ENCODE measurements at regions not wholly inside any gene's neighbourhood (a gene's known extent, or its start where the extent isn't known, plus 50 kb on each side); places are given as distances from the start of the nearest gene placed in this dataset.

DNA sequence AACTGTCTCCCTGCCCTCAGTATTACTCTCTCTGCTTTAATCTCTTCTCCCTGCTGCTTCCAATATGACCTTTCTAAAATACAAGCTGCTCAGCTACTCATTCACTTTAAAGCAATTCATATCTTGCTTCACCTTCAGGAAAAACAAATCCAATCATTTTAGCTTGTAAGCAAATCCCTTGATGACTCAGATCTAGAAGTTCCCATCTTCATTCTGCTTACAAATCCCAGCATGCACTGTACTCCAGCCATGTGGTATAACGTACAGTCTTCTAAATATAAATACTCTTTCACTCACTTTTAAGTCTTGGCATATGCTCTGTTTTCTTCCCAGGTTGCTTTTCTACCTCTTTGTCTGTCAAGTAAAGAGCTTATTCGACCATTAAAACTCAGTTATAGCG lies 1009.1 kb upstream of the SEMA6D start:
- no peak overlapping the region for H3K9ac ChIP-seq (ENCODE audit: low read depth, low read length)
- H3K4me1 ChIP-seq (ENCODE audit: insufficient read depth, low read length): no peaks in the 10 kb centered on the region
- no peaks in the 10 kb centered on the region for H3K27me3 ChIP-seq (ENCODE audit: insufficient read depth, low read length)
- peaks cover 3% of the 10 kb centered on the region; the same call in 1 of the 2 replicates for H3K9me3 ChIP-seq (ENCODE audit: insufficient read depth, low read depth, low read length)
- no peaks in the 10 kb centered on the region for H3K36me3 ChIP-seq (ENCODE audit: insufficient read depth, low read depth, low read length)
- H3K27ac ChIP-seq (ENCODE audit: low read length): no peak overlapping the region
- H3K4me3 ChIP-seq (ENCODE audit: low read length): no peak overlapping the region

- Histone ChIP-seq H3K4me3 (ENCODE audit: low read length) (no peak overlapping the region), H3K27ac (ENCODE audit: low read length) (no peak overlapping the region), H3K4me1 (ENCODE audit: insufficient read depth, low read length) (no peaks in the 10 kb centered on the region), H3K9ac (ENCODE audit: low read depth, low read length) (no peak overlapping the region), H3K36me3 (ENCODE audit: insufficient read depth, low read depth, low read length) (no peaks in the 10 kb centered on the region), H3K27me3 (ENCODE audit: insufficient read depth, low read length) (no peaks in the 10 kb centered on the region), H3K9me3 (ENCODE audit: insufficient read depth, low read depth, low read length) (peaks cover 3% of the 10 kb centered on the region; the same call in 1 of the 2 replicates)
These were observed 1007.7 kb upstream of the SEMA6D start for GRCh38 chr15:46709460-46710083.

GRCh38 chr15:46710401-46710960 lies 1006.8 kb upstream of the SEMA6D start:
- Histone ChIP-seq H3K4me3 (ENCODE audit: low read length) (no peak overlapping the region), H3K9me3 (ENCODE audit: insufficient read depth, low read depth, low read length) (peaks cover 3% of the 10 kb centered on the region; the same call in 1 of the 2 replicates), H3K27ac (ENCODE audit: low read length) (no peak overlapping the region), H3K36me3 (ENCODE audit: insufficient read depth, low read depth, low read length) (no peaks in the 10 kb centered on the region), H3K9ac (ENCODE audit: low read depth, low read length) (no peak overlapping the region), H3K27me3 (ENCODE audit: insufficient read depth, low read length) (no peaks in the 10 kb centered on the region), H3K4me1 (ENCODE audit: insufficient read depth, low read length) (no peaks in the 10 kb centered on the region)

- no peaks in the 10 kb centered on the region for H3K9me3 ChIP-seq (ENCODE audit: insufficient read depth, low read depth, low read length)
- no peaks in the 10 kb centered on the region for H3K36me3 ChIP-seq (ENCODE audit: insufficient read depth, low read depth, low read length)
- no peak overlapping the region for H3K27ac ChIP-seq (ENCODE audit: low read length)
- no peak overlapping the region for H3K4me3 ChIP-seq (ENCODE audit: low read length)
- H3K27me3 ChIP-seq (ENCODE audit: insufficient read depth, low read length): no peaks in the 10 kb centered on the region
- no peaks in the 10 kb centered on the region for H3K4me1 ChIP-seq (ENCODE audit: insufficient read depth, low read length)
- H3K9ac ChIP-seq (ENCODE audit: low read depth, low read length): no peak overlapping the region
These were observed 1004.3 kb upstream of the SEMA6D start for GRCh38 chr15:46713045-46713444.

- Histone ChIP-seq H3K27me3 (ENCODE audit: insufficient read depth, low read length) (no peaks in the 10 kb centered on the region), H3K9ac (ENCODE audit: low read depth, low read length) (no peak overlapping the region), H3K9me3 (ENCODE audit: insufficient read depth, low read depth, low read length) (no peaks in the 10 kb centered on the region), H3K36me3 (ENCODE audit: insufficient read depth, low read depth, low read length) (no peaks in the 10 kb centered on the region), H3K27ac (ENCODE audit: low read length) (no peak overlapping the region), H3K4me3 (ENCODE audit: low read length) (no peak overlapping the region), H3K4me1 (ENCODE audit: insufficient read depth, low read length) (no peaks in the 10 kb centered on the region)
These were observed 1002.4 kb upstream of the SEMA6D start for GRCh38 chr15:46714950-46715349.

DNA sequence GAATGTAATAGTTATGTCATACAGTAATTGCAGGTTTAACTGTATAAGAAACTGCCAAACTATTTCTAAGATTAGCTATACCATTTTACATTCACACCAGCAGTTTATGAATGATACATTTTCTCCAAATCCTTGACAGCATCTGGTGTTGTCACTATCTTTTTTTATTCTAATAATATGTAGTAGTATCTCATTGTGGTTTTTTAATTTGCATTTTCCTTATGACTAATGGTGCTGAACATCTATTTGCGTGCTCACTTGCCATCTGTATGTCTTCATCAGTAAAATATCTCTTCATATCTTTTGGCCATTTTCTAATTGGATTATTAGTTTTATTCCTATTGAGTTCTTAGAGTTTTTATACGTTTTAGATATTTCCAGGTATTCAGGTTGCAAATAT lies 994.0 kb upstream of the SEMA6D start:
- Histone ChIP-seq H3K9me3 (ENCODE audit: insufficient read depth, low read depth, low read length) (no peaks in the 10 kb centered on the region), H3K4me3 (ENCODE audit: low read length) (no peak overlapping the region), H3K36me3 (ENCODE audit: insufficient read depth, low read depth, low read length) (no peaks in the 10 kb centered on the region), H3K9ac (ENCODE audit: low read depth, low read length) (no peak overlapping the region), H3K27ac (ENCODE audit: low read length) (no peak overlapping the region), H3K27me3 (ENCODE audit: insufficient read depth, low read length) (no peaks in the 10 kb centered on the region), H3K4me1 (ENCODE audit: insufficient read depth, low read length) (no peaks in the 10 kb centered on the region)

- H3K9ac ChIP-seq (ENCODE audit: low read depth, low read length): no peak overlapping the region
- H3K9me3 ChIP-seq (ENCODE audit: insufficient read depth, low read depth, low read length): 0 out of 2 replicates have a peak, but pooled peaks cover 4% of the 10 kb centered on the region
- no peak overlapping the region for H3K4me3 ChIP-seq (ENCODE audit: low read length)
- no peak overlapping the region for H3K27ac ChIP-seq (ENCODE audit: low read length)
- peaks cover 4% of the 10 kb centered on the region; the same call in 1 of the 2 replicates for H3K4me1 ChIP-seq (ENCODE audit: insufficient read depth, low read length)
- H3K27me3 ChIP-seq (ENCODE audit: insufficient read depth, low read length): no peaks in the 10 kb centered on the region
- no peaks in the 10 kb centered on the region for H3K36me3 ChIP-seq (ENCODE audit: insufficient read depth, low read depth, low read length)
These were observed 985.2 kb upstream of the SEMA6D start for GRCh38 chr15:46732060-46732459.

GRCh38 chr15:46735115-46735514 lies 982.2 kb upstream of the SEMA6D start:
- no peaks in the 10 kb centered on the region for H3K36me3 ChIP-seq (ENCODE audit: insufficient read depth, low read depth, low read length)
- no peak overlapping the region for H3K27ac ChIP-seq (ENCODE audit: low read length)
- H3K4me3 ChIP-seq (ENCODE audit: low read length): no peak overlapping the region
- H3K27me3 ChIP-seq (ENCODE audit: insufficient read depth, low read length): no peaks in the 10 kb centered on the region
- peaks cover 4% of the 10 kb centered on the region; the same call in 1 of the 2 replicates for H3K4me1 ChIP-seq (ENCODE audit: insufficient read depth, low read length)
- no peaks in the 10 kb centered on the region for H3K9me3 ChIP-seq (ENCODE audit: insufficient read depth, low read depth, low read length)
- H3K9ac ChIP-seq (ENCODE audit: low read depth, low read length): no peak overlapping the region

- Histone ChIP-seq H3K27me3 (ENCODE audit: insufficient read depth, low read length) (no peaks in the 10 kb centered on the region), H3K27ac (ENCODE audit: low read length) (no peak overlapping the region), H3K4me1 (ENCODE audit: insufficient read depth, low read length) (no peaks in the 10 kb centered on the region; the same call in 1 of the 2 replicates), H3K9me3 (ENCODE audit: insufficient read depth, low read depth, low read length) (peaks cover 13% of the 10 kb centered on the region), H3K4me3 (ENCODE audit: low read length) (no peak overlapping the region), H3K9ac (ENCODE audit: low read depth, low read length) (no peak overlapping the region), H3K36me3 (ENCODE audit: insufficient read depth, low read depth, low read length) (no peaks in the 10 kb centered on the region)
These were observed 966.0 kb upstream of the SEMA6D start for GRCh38 chr15:46751303-46751702.

DNA sequence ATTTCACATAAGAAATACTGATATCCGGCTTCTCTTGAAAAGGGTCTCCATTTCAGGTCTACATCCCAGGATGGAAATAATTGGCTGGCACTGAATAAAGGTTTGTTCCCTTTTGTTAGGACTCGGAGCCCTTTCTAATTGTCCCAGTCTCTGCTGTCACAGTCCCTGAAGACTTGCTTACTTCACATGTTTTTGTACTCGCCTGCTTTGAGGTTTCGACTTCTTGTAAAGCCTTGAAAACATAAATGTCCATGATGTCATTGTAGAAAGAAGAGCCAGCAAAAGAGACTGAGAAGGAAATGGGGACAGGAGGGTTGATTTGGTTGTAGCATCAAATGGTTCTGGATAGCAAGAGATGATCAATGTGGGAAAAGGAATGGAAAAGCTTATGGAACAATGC lies 963.4 kb upstream of the SEMA6D start:
- no peak overlapping the region for H3K9ac ChIP-seq (ENCODE audit: low read depth, low read length)

DNA sequence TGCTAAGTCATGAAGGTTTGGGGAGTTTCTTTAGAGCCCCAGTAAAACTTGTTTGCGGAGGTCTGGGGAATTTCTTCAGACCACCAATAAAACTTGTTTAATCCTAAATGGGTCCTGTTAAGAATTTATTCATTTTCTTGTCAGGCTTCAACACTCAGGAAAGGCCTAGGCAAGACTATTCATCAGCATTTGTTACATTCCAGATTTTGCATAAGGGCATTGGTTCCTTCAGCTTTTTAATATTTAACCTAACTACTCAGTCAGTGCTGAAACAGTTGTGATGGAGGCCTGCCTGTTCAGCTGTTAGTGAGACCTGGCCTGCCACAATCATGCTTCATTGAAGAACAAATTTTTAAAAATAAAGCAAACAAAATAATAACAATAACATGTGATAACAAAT lies 954.2 kb upstream of the SEMA6D start:
- Histone ChIP-seq H3K36me3 (ENCODE audit: insufficient read depth, low read depth, low read length) (no peaks in the 10 kb centered on the region), H3K4me3 (ENCODE audit: low read length) (no peak overlapping the region), H3K27ac (ENCODE audit: low read length) (no peak overlapping the region), H3K9me3 (ENCODE audit: insufficient read depth, low read depth, low read length) (peaks cover 2% of the 10 kb centered on the region), H3K9ac (ENCODE audit: low read depth, low read length) (no peak overlapping the region), H3K4me1 (ENCODE audit: insufficient read depth, low read length) (no peaks in the 10 kb centered on the region), H3K27me3 (ENCODE audit: insufficient read depth, low read length) (no peaks in the 10 kb centered on the region)

More for the DNA sequence above, 963.4 kb upstream of the SEMA6D start:
- H3K36me3 ChIP-seq (ENCODE audit: insufficient read depth, low read depth, low read length): no peaks in the 10 kb centered on the region
- peaks cover 16% of the 10 kb centered on the region for H3K9me3 ChIP-seq (ENCODE audit: insufficient read depth, low read depth, low read length)
- no peaks in the 10 kb centered on the region; the same call in 1 of the 2 replicates for H3K4me1 ChIP-seq (ENCODE audit: insufficient read depth, low read length)
- no peaks in the 10 kb centered on the region for H3K27me3 ChIP-seq (ENCODE audit: insufficient read depth, low read length)
- H3K27ac ChIP-seq (ENCODE audit: low read length): no peak overlapping the region
- H3K4me3 ChIP-seq (ENCODE audit: low read length): no peak overlapping the region

GRCh38 chr15:46764851-46765250 lies 952.5 kb upstream of the SEMA6D start:
- Histone ChIP-seq H3K9me3 (ENCODE audit: insufficient read depth, low read depth, low read length) (peaks cover 12% of the 10 kb centered on the region), H3K27me3 (ENCODE audit: insufficient read depth, low read length) (no peaks in the 10 kb centered on the region), H3K27ac (ENCODE audit: low read length) (no peak overlapping the region), H3K36me3 (ENCODE audit: insufficient read depth, low read depth, low read length) (no peaks in the 10 kb centered on the region), H3K4me1 (ENCODE audit: insufficient read depth, low read length) (no peaks in the 10 kb centered on the region), H3K9ac (ENCODE audit: low read depth, low read length) (no peak overlapping the region), H3K4me3 (ENCODE audit: low read length) (no peak overlapping the region)

Data from iPS-20b (cell line).